Stomach (tissue), 4 donors: ENCODE measurements at regions not wholly inside any gene's neighbourhood (a gene's known extent, or its start where the extent isn't known, plus 50 kb on each side); places are given as distances from the start of the nearest gene placed in this dataset.

Experiments
- EP300 ChIP-seq: sonication (generic); formaldehyde crosslinking; IDR thresholded peaks from one replicate; pipeline ENCODE4 v1.6.1; 2017; ENCODE audit warnings: antibody characterized with exemption
- POLR2A ChIP-seq, 4 donors: fragments of 450-650 bp; IDR thresholded peaks; one replicate each; pipeline ENCODE4 v1.6.1; 2016; ENCODE audit warnings: antibody characterized with exemption in 4 of 4, control low read depth in 2 of 4, mild to moderate bottlenecking in 1 of 4, moderate library complexity in 1 of 4
- POLR2AphosphoS5 ChIP-seq, 3 donors: sonication (generic); formaldehyde crosslinking; IDR thresholded peaks; one replicate each; pipeline ENCODE4 v1.6.1; 2016; ENCODE audit warnings: antibody characterized with exemption in 3 of 3
- TF ChIP-seq, protein P1 (sequence below), 7 experiments: fragments of 450-650 bp in 4 of 7; fragments of 200-600 bp in 3 of 7; sonication (generic) in 3 of 7; IDR thresholded peaks; one replicate each; pipeline ENCODE4 v1.5.1; 2016 to 2019; ENCODE audit warnings: antibody characterized with exemption in 7 of 7, control low read depth in 2 of 7, mild to moderate bottlenecking in 1 of 7

DNA sequence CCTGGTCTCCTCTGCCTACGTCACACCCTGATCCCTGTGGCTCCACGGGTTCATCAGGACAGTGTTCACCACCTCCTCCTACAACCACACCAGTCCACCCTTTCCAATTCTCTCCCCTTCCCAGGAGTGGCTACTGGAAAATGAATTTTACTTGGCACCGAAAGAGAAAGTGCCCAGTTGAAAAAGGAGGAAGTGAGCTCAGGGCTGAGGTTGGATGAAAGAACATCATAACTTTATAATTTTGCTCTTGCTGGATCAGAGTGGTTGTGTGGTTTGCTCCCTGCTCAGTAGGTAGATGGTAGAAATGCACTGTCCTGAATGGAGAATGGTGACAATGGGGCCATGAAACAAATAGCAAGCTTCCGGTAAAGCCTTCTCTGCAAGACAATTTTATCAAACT lies 140.3 kb upstream of the DDX18 start:
- TF ChIP-seq, protein P1, sequence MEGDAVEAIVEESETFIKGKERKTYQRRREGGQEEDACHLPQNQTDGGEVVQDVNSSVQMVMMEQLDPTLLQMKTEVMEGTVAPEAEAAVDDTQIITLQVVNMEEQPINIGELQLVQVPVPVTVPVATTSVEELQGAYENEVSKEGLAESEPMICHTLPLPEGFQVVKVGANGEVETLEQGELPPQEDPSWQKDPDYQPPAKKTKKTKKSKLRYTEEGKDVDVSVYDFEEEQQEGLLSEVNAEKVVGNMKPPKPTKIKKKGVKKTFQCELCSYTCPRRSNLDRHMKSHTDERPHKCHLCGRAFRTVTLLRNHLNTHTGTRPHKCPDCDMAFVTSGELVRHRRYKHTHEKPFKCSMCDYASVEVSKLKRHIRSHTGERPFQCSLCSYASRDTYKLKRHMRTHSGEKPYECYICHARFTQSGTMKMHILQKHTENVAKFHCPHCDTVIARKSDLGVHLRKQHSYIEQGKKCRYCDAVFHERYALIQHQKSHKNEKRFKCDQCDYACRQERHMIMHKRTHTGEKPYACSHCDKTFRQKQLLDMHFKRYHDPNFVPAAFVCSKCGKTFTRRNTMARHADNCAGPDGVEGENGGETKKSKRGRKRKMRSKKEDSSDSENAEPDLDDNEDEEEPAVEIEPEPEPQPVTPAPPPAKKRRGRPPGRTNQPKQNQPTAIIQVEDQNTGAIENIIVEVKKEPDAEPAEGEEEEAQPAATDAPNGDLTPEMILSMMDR (IDR thresholded peaks at IDR 0.05): no peak
- no peak for TF ChIP-seq POLR2A (IDR thresholded peaks at IDR 0.05)
- no peak for TF ChIP-seq EP300
- no peak for TF ChIP-seq POLR2AphosphoS5 (IDR thresholded peaks at IDR 0.05)
